NCI-H1694 (cell line): ENCODE measurements at regions not wholly inside any gene's neighbourhood (a gene's known extent, or its start where the extent isn't known, plus 50 kb on each side); places are given as distances from the start of the nearest gene placed in this dataset.
A peak's percentile ranks its signal among the peaks of the same experiment; 100 is the strongest.
"Not testable (repeated sequence)": the region's sequence is repeated elsewhere in the genome, so short reads cannot be mapped to it uniquely, and the experiment has no call there.

Experiments
- DNase-seq: peaks from one replicate; lab custom pipeline; 2025; lab: John Stamatoyannopoulos, UW

DNA sequence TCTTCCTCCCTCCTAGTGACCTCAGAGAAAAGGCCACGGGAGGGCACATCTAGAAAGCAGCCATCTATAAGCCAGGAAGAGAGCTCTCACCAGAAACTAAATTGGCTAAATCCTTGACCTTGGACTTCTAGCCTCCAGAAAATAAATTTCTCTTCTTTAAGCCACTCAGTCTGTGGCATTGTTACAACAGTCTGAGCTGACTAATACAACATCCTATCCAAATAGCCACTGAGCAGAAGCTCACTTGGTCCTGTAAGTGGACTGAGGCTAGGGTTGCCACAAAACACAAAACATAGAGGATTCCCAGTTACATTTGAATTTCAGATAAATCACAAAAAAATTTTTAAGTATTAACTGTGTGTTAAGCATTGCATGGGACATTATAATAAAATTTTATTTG is 383.4 kb downstream of the MLLT3 start:
- no peak for DNase-seq

DNA sequence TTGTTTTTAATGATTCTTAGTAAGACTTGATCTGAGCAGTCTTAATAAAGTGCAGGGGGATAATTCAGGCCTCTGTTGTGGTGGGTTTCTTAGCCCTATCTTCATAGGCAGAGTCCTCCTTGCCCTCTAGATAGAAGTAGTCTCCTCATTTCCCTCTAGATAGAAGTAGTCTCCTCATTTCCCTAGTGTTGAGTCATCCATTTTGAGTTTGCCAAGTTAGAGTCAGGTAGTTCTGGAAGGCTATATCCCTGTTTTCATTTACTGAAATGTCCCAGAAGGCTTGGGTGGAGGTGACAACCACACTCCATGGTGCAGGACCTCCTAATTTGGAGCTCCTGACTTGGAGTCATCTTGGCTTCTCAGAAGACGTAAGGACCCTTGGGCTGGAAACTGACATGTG is 384.6 kb downstream of the MLLT3 start:
- DNase-seq = no peak

DNA sequence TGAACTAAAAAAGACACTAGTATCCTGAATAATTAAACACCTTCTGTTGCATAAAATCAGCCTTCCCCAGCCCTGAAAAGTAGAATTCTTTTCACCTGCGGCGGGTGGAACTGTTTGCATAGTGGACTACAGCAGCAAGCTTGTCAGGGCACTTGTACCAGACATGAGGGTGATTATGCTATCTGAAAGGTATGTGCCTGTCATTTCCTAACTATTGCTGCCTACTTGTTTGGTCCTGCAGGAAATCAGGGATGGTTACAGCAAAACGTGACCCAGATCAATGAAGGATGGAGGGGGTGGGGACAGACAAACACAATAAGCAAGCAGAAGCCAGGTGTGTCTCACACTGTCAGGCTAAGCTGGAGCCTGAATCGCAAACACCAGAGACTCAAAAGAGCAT is 385.6 kb downstream of the MLLT3 start:
- DNase-seq = no peak

DNA sequence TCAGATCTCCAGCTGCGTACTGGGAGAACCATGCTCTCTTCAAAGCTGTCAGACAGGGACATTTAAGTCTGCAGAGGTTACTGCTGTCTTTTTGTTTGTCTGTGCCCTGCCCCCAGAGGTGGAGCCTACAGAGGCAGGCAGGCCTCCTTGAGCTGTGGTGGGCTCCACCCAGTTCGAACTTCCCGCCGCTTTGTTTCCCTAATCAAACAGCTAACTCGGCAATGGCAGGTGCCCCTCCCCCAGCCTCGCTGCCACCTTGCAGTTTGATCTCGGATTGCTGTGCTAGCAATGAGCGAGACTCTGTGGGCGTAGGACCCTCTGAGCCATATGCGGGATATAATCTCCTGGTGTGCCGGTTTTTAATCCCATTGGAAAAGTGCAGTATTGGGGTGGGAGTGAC is 387.1 kb downstream of the MLLT3 start:
- not testable (repeated sequence) for DNase-seq

GRCh38 chr9:20228096-20228495 is 394.2 kb downstream of the MLLT3 start:
- DNase-seq = no peak

GRCh38 chr9:20227166-20227874 is 395.0 kb downstream of the MLLT3 start:
- no peak for DNase-seq

DNA sequence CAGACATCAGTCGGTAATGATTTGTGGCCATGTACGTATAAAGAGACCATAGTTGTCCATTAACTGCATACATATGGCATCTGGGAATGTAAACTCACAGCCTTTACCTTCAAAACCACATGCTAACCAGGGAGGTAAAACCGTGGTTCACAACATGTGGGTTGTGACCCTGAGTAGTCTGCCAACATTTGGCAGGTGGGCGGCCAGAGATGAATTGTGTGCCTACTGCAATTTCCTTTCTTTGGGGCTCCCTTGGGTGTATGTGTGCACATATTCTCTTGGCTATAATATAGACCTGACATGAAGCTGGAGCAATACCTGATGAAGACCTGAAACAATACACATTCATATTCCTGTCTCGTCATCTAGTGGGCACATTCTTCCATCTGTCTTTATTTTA is 396.0 kb downstream of the MLLT3 start:
- DNase-seq = no peak

DNA sequence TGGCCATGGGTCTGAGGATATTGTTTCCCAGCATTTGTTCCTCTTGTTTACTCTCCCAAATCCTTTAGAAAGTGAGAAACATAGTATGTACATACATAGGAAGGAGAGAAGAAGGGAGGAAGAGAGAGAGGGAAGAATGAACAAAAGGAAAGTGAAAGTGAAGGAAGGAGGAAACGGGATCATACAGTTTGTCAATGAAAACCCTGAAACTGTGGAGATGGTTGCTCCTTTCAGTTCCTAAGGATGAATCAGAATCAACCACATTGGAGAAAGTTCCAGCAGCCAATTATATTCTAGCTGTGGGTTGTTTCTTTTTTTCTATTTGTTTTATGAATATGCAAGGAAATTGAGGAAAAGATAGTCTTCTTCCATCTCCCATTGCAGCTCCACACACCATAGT is 396.5 kb downstream of the MLLT3 start:
- DNase-seq = no peak

DNA sequence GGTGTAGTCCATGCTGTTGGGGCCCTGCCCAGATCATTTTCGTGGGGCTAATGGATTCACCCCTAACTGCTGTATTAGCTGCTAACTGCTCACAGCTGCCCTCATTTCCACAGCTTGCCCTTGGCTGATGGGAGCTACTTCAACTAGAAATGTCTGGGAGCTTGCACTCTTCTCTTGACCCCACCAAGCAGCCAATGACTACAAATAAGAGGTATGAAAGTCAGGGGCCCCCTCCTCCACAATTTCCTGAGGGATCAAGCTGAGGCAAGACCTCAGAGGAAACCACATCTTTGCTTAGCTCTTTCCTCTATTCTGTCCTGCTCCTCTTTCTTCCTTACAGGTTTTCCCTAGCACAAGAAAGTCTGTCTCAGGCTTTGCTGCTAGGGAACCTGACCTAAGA is 397.5 kb downstream of the MLLT3 start:
- no peak for DNase-seq

DNA sequence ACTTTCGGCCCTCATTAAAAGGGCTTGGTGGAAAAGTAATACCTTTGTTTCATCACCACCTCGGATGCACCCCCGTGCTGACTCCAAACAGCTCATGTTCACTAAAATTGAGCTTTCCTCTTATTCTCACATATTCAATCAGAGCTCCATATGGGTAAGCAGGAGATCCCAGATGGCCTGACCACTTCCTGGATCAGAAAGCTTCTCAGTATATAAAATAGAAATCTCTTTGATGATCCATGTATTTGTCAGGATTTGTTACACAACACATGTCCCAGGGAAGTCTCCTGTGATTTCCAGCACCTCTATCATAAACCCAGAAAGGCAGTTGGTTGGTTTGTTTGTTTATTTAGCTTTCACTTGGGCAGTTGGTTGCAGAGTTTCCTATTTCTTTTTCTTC is 402.0 kb downstream of the MLLT3 start:
- no peak for DNase-seq

DNA sequence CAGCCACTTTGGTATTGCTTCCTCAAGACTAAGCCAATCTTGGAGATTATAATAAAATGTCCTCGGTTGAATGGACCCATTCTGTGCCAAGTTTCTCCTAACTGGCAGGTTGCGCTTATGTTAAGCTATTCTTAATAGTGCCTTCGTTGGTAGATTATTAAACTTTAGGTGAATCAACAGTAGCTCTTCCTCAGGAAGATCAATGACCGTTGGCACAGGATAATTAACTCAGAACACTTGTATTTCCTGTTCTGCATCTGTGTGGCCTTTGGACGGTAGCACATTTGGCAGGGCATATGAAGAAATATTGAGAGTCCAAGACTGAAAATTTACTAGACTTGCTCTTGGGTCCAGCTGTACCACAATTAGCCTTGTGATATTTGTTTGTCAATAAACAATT is 402.9 kb downstream of the MLLT3 start:
- DNase-seq = no peak

DNA sequence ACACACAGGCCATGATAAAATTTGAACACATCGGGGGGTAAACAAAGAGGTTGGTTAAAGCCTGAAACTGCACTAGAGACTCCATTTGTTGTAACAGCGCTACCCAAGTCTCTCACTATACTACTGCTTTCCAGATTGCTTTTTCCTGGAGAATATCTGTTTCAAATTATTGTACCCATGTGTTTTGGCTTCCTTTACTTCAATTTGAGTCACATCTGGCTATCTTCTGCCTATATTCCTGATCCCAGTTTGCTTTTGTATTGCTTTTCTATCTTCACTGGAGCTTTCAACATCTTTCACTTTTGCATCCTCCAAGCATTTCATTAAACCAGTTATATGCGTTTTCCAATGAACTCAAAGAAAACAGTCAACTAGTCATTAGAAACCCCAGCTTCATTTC is 404.7 kb downstream of the MLLT3 start:
- no peak for DNase-seq

DNA sequence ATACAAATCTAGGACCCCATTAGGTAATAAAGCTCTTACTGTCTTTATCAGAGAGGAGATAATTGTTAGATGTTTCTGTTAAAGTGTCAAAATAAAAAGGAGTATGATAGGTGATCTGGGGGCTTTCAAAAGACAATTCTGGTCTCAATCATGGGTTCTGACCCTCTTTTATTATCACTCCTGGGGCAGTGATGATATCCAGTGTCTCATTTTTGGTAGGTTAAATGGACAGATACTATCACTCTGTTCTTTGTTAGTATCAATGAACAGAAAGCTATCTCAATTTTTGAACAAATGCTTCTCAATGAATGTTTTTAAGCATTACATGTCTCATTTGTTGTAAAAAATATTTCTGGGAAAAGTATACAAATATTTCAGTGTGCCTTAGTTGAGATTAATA is 405.9 kb downstream of the MLLT3 start:
- no peak for DNase-seq

- DNase-seq = no peak
Measured at GRCh38 chr9:20215552-20215951, 406.7 kb downstream of the MLLT3 start.

DNA sequence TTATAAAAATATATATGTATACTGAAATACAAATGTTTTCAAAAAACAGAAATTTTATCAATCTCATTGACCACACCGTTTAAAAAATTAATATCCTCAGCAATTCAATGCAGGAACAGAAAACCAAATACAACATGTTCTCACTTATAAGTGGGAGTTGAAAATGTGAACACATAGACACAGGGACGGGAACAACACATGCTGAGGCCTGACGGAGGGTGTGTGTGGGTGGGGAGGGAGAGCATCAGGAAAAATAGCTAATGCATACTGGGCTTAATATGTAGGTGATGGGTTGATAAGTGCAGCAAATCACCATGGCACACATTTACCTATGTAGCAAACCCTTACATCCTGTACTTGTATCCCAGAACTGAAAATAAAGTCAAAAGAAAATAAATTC is 409.5 kb downstream of the MLLT3 start:
- DNase-seq = no peak

GRCh38 chr9:20209391-20210340 is 412.6 kb downstream of the MLLT3 start:
- DNase-seq = no peak

- DNase-seq = no peak
Measured at GRCh38 chr9:20208961-20209371, 413.3 kb downstream of the MLLT3 start.

- no peak for DNase-seq
Measured at GRCh38 chr9:20208226-20208625, 414.1 kb downstream of the MLLT3 start.

GRCh38 chr9:20207176-20207575 is 415.1 kb downstream of the MLLT3 start:
- no peak for DNase-seq

DNA sequence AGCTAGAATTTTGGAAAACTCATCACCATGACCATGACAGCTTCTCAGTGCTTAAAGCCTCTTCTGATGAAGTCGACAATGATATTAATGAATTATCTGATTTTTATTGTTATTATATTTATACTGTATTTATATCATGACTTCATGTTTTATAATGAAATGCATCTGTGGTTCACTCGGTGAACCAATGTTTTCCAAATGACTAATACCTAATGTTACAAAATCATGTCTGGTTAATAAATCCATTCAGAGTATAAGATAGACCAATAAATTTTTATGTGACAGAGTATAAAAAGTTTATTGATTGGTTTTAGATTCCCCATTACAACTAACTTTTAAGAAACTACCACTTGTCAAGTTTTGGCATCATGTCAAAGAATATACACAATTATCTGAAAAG is 416.5 kb downstream of the MLLT3 start:
- DNase-seq = no peak

DNA sequence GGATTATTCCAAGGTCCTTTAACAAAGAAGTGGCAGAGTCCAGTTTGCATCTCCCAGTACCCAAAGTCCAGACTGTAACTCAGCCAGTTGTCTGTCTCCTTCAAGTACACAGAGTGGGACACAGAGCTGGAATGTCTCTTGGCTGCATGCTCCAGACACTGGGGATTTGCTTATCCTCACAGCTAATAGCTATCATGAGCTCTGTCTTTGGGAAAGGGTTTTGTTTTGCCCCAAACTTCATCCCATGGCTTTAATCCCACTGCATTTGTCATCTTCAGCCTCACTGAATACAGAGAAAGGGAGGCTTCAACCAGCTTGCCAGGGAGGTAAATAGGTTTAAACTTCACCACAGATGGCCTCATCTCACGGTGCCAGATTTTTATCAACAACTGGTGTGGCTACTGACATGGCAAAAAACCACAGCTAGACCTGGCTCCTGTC is 412.2 kb upstream of the SLC24A2 start:
- DNase-seq = peak; percentile 30

DNA sequence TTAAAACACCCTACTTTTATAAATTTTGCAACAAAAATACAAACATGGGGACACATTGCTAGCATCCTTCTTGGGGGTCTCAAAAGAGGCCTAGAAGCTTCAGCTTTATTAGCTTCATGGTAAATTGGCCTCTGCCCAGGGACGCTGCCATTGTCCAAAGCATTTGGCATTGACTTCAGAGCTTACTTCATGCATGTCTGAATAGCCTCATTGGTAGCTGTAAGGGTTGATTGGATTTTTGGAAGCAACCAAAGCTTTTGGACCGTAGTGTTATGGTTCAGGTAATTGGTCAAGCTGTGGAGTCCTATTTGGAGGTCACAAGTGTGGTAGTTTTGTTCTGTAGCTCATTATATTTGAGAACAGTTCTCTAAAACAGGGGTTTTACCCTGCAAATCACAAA is 411.7 kb upstream of the SLC24A2 start:
- DNase-seq = no peak

DNA sequence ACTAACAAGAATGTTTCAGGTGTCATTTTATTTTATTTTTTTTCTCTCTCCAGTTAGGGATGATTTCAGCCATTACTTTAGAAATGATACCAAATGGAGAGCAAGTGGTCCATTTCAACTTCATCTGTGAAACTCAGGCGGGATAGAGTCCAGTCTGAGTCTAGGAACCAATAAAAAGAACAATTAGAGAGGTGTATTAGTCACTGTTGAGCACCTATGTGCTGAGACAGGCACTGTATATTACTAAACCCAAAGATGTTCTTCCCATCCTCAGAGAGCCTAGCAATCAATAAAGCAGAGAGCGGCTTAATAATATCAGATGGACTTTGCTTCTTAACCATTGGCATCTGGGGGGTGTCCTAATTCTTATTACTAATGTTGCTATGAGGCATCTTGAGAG is 410.3 kb upstream of the SLC24A2 start:
- no peak for DNase-seq
